GM18502 (cell line): ENCODE measurements at regions not wholly inside any gene's neighbourhood (a gene's known extent, or its start where the extent isn't known, plus 50 kb on each side); places are given as distances from the start of the nearest gene placed in this dataset.

Experiments used
- ATAC-seq: cut with Tn5 transposase; IDR thresholded peaks from one replicate; pipeline ENCODE4 v1.9.1; 2021; ENCODE audit warnings: mild to moderate bottlenecking; ENCODE audit not compliant: unreplicated experiment, poor library complexity

- ATAC-seq: no peak
These were observed 63.0 kb downstream of the INSIG1 start for GRCh38 chr7:155360495-155361345.

GRCh38 chr7:155361346-155361680 lies 63.6 kb downstream of the INSIG1 start:
- ATAC-seq: no peak

- no peak for ATAC-seq
These were observed 64.3 kb downstream of the INSIG1 start for GRCh38 chr7:155361947-155362346.

- ATAC-seq: no peak
These were observed 64.9 kb downstream of the INSIG1 start for GRCh38 chr7:155362380-155363145.

GRCh38 chr7:155363146-155363539 lies 65.5 kb downstream of the INSIG1 start:
- ATAC-seq: no peak

GRCh38 chr7:155363852-155364600 lies 66.3 kb downstream of the INSIG1 start:
- no peak for ATAC-seq

GRCh38 chr7:155365146-155365874 lies 67.6 kb downstream of the INSIG1 start:
- no peak for ATAC-seq

- ATAC-seq: no peak
These were observed 71.4 kb downstream of the INSIG1 start for GRCh38 chr7:155368894-155369600.

- no peak for ATAC-seq
These were observed 72.1 kb downstream of the INSIG1 start for GRCh38 chr7:155369766-155370165.

- no peak for ATAC-seq
These were observed 73.7 kb downstream of the INSIG1 start for GRCh38 chr7:155371331-155371883.

GRCh38 chr7:155371884-155372781 lies 74.5 kb downstream of the INSIG1 start:
- ATAC-seq: peak; percentile 55

GRCh38 chr7:155372782-155373358 lies 75.2 kb downstream of the INSIG1 start:
- peak; percentile 15 for ATAC-seq

GRCh38 chr7:155373359-155374273 lies 75.9 kb downstream of the INSIG1 start:
- no peak for ATAC-seq

- no peak for ATAC-seq
These were observed 76.9 kb downstream of the INSIG1 start for GRCh38 chr7:155374276-155375252.

GRCh38 chr7:155375337-155376277 lies 77.9 kb downstream of the INSIG1 start:
- ATAC-seq: no peak
